HepG2 (cell line): ENCODE measurements at regions not wholly inside any gene's neighbourhood (a gene's known extent, or its start where the extent isn't known, plus 50 kb on each side); places are given as distances from the start of the nearest gene placed in this dataset.

ENCODE experiments used
- ATAC-seq: fragments of 200-7000 bp; cut with Tn5 transposase; 3 replicates; pipeline ENCODE4 v1.9.1; 2020; ENCODE audit warnings: mild to moderate bottlenecking, moderate library complexity
- BruUV-seq: library from RNA; stranded (reverse); fragments of 400-500 nt; replicated peaks from 2 replicates; lab custom pipeline; 2021; lab: Mats Ljungman, UMichigan
- CTCF ChIA-PET: fragments of 300-600 bp; formaldehyde crosslinking; extraction: SDS; loops from one replicate; lab custom pipeline; 2021; ENCODE audit warnings: low total read pairs, inconsistent platforms, low intra/inter-chr PET ratio; lab: Yijun Ruan, JAX
- POLR2A ChIA-PET: fragments of 350-600 bp; sonication (Branson Sonifier 250); formaldehyde crosslinking; loops from one replicate; lab custom pipeline; 2020; ENCODE audit warnings: antibody characterized with exemption, inconsistent platforms; lab: Yijun Ruan, JAX
- DNase-seq: peaks from one replicate; pipeline ENCODE4 v3.0.0-alpha.2; 2015; ENCODE audit warnings: low spot score
- FAIRE-seq: peaks from 3 replicates; lab custom pipeline; 2011; peaks lifted over from hg19 to GRCh38; lab: Jason Lieb, UNC
- H2AFZ ChIP-seq: one replicate; pipeline ENCODE4 v1.6.1; 2011; ENCODE audit warnings: low read length, inconsistent platforms
- H3K27ac ChIP-seq: fragments of 300-600 bp; 3 replicates; pipeline ENCODE4 v1.8.0; 2011; ENCODE audit warnings: mixed run types, mild to moderate bottlenecking, mixed read lengths, low read length, inconsistent platforms; ENCODE audit not compliant: insufficient read depth; ENCODE audit errors: extremely low read length
- H3K27me3 ChIP-seq, 2 experiments: fragments of 200-600 bp in 1 of 2; 2 replicates in 1 of 2; 3 replicates in 1 of 2; pipeline versions ENCODE4 v1.6.0 to v1.8.0; 2011; ENCODE audit warnings: low read length in 2 of 2, mild to moderate bottlenecking in 2 of 2, moderate library complexity in 2 of 2, inconsistent platforms in 1 of 2; ENCODE audit not compliant: insufficient read depth in 2 of 2, control insufficient read depth in 1 of 2
- H3K36me3 ChIP-seq, 2 experiments: fragments of 200-600 bp in 1 of 2; replicated peaks in 1 of 2; 2 replicates in 1 of 2; 3 replicates in 1 of 2; pipeline versions ENCODE4 v1.5.1 to v1.8.0; 2011; ENCODE audit warnings: low read length in 2 of 2, inconsistent platforms in 1 of 2; ENCODE audit not compliant: insufficient read depth in 2 of 2, control insufficient read depth in 1 of 2
- H3K4me1 ChIP-seq: 2 replicates; pipeline ENCODE4 v1.5.1; 2012; ENCODE audit warnings: low read length, inconsistent platforms; ENCODE audit not compliant: insufficient read depth
- H3K4me2 ChIP-seq: 2 replicates; pipeline ENCODE4 v1.6.0; 2011; ENCODE audit warnings: low read depth, low read length, inconsistent platforms
- H3K4me3 ChIP-seq, 3 experiments: fragments of 200-600 bp in 1 of 3; sonication (generic), shearing (Covaris generic) in 1 of 3; replicated peaks in 1 of 3; 2 replicates each; pipeline ENCODE4 v1.5.1; 2011 to 2016; ENCODE audit warnings: low read length in 3 of 3, inconsistent platforms in 2 of 3, low read depth in 2 of 3, mild to moderate bottlenecking in 2 of 3, control low read depth in 1 of 3, mixed read lengths in 1 of 3; ENCODE audit not compliant: insufficient read depth in 1 of 3
- H3K79me2 ChIP-seq: one replicate; pipeline ENCODE4 v1.6.1; 2011; ENCODE audit warnings: low read length, inconsistent platforms; ENCODE audit not compliant: insufficient read depth
- H3K9ac ChIP-seq: 2 replicates; pipeline ENCODE4 v1.6.0; 2011; ENCODE audit warnings: mild to moderate bottlenecking, low read depth, low read length, inconsistent platforms; ENCODE audit not compliant: insufficient read depth
- H3K9me3 ChIP-seq: 2 replicates; pipeline ENCODE4 v1.5.1; 2012; ENCODE audit warnings: mild to moderate bottlenecking, low read length
- H4K20me1 ChIP-seq: 2 replicates; pipeline ENCODE4 v1.6.0; 2011; ENCODE audit warnings: inconsistent platforms, mild to moderate bottlenecking, low read length, moderate library complexity; ENCODE audit not compliant: insufficient read depth
- E2F1 ChIP-seq: sonication (generic); formaldehyde crosslinking; IDR thresholded peaks from 2 replicates; pipeline ENCODE4 v1.5.0; 2020; ENCODE audit warnings: missing genetic modification reagents
- GATA4 ChIP-seq: sonication (generic); IDR thresholded peaks from 2 replicates; pipeline ENCODE4 v1.6.1; 2016; ENCODE audit warnings: antibody characterized with exemption, low read depth, borderline replicate concordance
- GPBP1L1 ChIP-seq: sonication (generic); formaldehyde crosslinking; IDR thresholded peaks from 2 replicates; pipeline ENCODE4 v1.5.0; 2020; ENCODE audit warnings: mild to moderate bottlenecking, missing genetic modification reagents
- GTF3A ChIP-seq: sonication (generic); formaldehyde crosslinking; conservative IDR thresholded peaks from 2 replicates; pipeline ENCODE4 v1.4.0; 2020; ENCODE audit warnings: mild to moderate bottlenecking, missing genetic modification reagents
- HMG20B ChIP-seq: conservative IDR thresholded peaks from 2 replicates; pipeline ENCODE4 v1.6.1; 2016; ENCODE audit warnings: missing genetic modification reagents, missing compliant biosample characterization
- NFAT5 ChIP-seq: sonication (generic); formaldehyde crosslinking; IDR thresholded peaks from 2 replicates; pipeline ENCODE4 v1.4.0; 2020; ENCODE audit warnings: missing genetic modification reagents
- NR3C1 ChIP-seq: sonication (generic); formaldehyde crosslinking; IDR thresholded peaks from 2 replicates; pipeline ENCODE4 v1.4.0; 2020; ENCODE audit warnings: missing genetic modification reagents
- PHF5A ChIP-seq: IDR thresholded peaks from one replicate; pipeline ENCODE4 v1.6.1; 2018; ENCODE audit warnings: low read depth, missing genetic modification reagents; ENCODE audit not compliant: unreplicated experiment
- POLR2AphosphoS2 ChIP-seq: IDR thresholded peaks from 2 replicates; pipeline ENCODE4 v1.6.1; 2011; ENCODE audit warnings: low read depth, low read length, improper control_type of control experiment
- RFX5 ChIP-seq: IDR thresholded peaks from 2 replicates; pipeline ENCODE4 v1.6.1; 2011; ENCODE audit warnings: low read depth, low read length, improper control_type of control experiment
- ZGPAT ChIP-seq: IDR thresholded peaks from 2 replicates; pipeline ENCODE4 v1.6.1; 2016; ENCODE audit warnings: mild to moderate bottlenecking
- ZMYM4 ChIP-seq: sonication (generic); formaldehyde crosslinking; IDR thresholded peaks from 2 replicates; pipeline ENCODE4 v1.8.1; 2023; ENCODE audit warnings: mild to moderate bottlenecking, missing genetic modification reagents
- ZNF75D ChIP-seq: sonication (generic); formaldehyde crosslinking; IDR thresholded peaks from 2 replicates; pipeline ENCODE4 v1.8.1; 2023; ENCODE audit warnings: missing genetic modification reagents, mild to moderate bottlenecking, borderline replicate concordance
- ZSCAN21 ChIP-seq: sonication (generic); formaldehyde crosslinking; IDR thresholded peaks from 2 replicates; pipeline ENCODE4 v1.8.0; 2022; ENCODE audit warnings: mild to moderate bottlenecking, missing genetic modification reagents, moderate library complexity, borderline replicate concordance
- ZSCAN22 ChIP-seq: sonication (generic); formaldehyde crosslinking; IDR thresholded peaks from 2 replicates; pipeline ENCODE4 v1.4.0; 2020; ENCODE audit warnings: mild to moderate bottlenecking, missing genetic modification reagents
- WGBS: methylation state at CpG from one replicate; pipeline ENCODE4 v1.1.6; 2017; ENCODE audit warnings: low lambda C conversion rate; 5-methylcytosine and 5-hydroxymethylcytosine counted together
- in situ Hi-C: cut with HindIII; loops from 2 replicates; pipeline ENCODE4 v1.10.0; 2017; ENCODE audit warnings: low pct_unique_long_range_greater_than_20kb; ENCODE audit not compliant: extremely low pct_ligation_motif_present
- intact Hi-C: fragments of 100-400 bp; cut with micrococcal nuclease; formaldehyde crosslinking; loops from one replicate; pipeline ENCODE4 v1.10.0; 2022; ENCODE audit not compliant: unreplicated experiment

GRCh38 chr3:59695860-59696259 is 646.0 kb upstream of the CFAP20DC start:
- no peak overlapping the region for H2AFZ ChIP-seq
- H3K27me3 ChIP-seq, result no peaks in the 10 kb centered on the region
- intact Hi-C loops, result no loop called here
- ChIA-PET POLR2A (no interaction called here), CTCF (no interaction called here)
- no peaks in the 10 kb centered on the region for H3K9me3 ChIP-seq
- no peaks in the 10 kb centered on the region for H4K20me1 ChIP-seq
- no peaks in the 10 kb centered on the region for H3K79me2 ChIP-seq
- no TSS peak for BruUV-seq
- H3K27ac ChIP-seq, result no peak overlapping the region
- no peak overlapping the region for H3K9ac ChIP-seq
- no peaks in the 10 kb centered on the region for H3K36me3 ChIP-seq
- DNase-seq, result no peak
- no peak overlapping the region for H3K4me3 ChIP-seq
- no peak overlapping the region for H3K4me2 ChIP-seq
- FAIRE-seq, result no peak
- ATAC-seq, result no peak
- in situ Hi-C loops, result no loop called here
- no peaks in the 10 kb centered on the region for H3K4me1 ChIP-seq
- WGBS, result 0% methylated on average over 4 of the region's 4 CpGs
- TF ChIP-seq NR3C1 (no peak), NFAT5 (CRISPR knock-in tag) (no peak), ZSCAN21 (CRISPR knock-in tag) (no peak), ZGPAT (CRISPR knock-in tag) (no peak), RFX5 (no peak), GPBP1L1 (CRISPR knock-in tag) (no peak), HMG20B (CRISPR knock-in tag) (no peak), PHF5A (CRISPR knock-in tag) (no peak), GTF3A (CRISPR knock-in tag) (no peak), E2F1 (no peak), ZMYM4 (CRISPR knock-in tag) (no peak), POLR2AphosphoS2 (no peak), GATA4 (no peak), ZNF75D (CRISPR knock-in tag) (no peak), ZSCAN22 (CRISPR knock-in tag) (no peak)
